ENCODE measurements at regions not wholly inside any gene's neighbourhood (a gene's known extent, or its start where the extent isn't known, plus 50 kb on each side); places are given as distances from the start of the nearest gene placed in this dataset.
"Not testable (repeated sequence)": the region's sequence is repeated elsewhere in the genome, so short reads cannot be mapped to it uniquely, and the experiment has no call there.

- no peaks in the 10 kb centered on the region for H3K36me3 Mint-ChIP-seq (ENCODE audit: low read depth)
- H3K27me3 Mint-ChIP-seq (ENCODE audit: low read depth): no peaks in the 10 kb centered on the region
- no peaks in the 10 kb centered on the region for H3K4me1 Mint-ChIP-seq
- H3K27ac Mint-ChIP-seq (ENCODE audit: unreplicated experiment): no peak overlapping the region
- TF ChIP-seq CTCF (conservative IDR thresholded peaks at IDR 0.05): no peak
- H3K4me3 Mint-ChIP-seq: no peak overlapping the region
- no peak for DNase-seq (ENCODE audit: low read depth, low spot score)
- no peaks in the 10 kb centered on the region for H3K9me3 Mint-ChIP-seq
Measured at GRCh38 chr2:225761396-225761795, 361.9 kb downstream of the NYAP2 start.

- DNase-seq (ENCODE audit: low read depth, low spot score): no peak
- Mint-ChIP-seq H3K27ac (ENCODE audit: unreplicated experiment) (no peak overlapping the region), H3K9me3 (no peaks in the 10 kb centered on the region), H3K4me1 (no peaks in the 10 kb centered on the region), H3K27me3 (ENCODE audit: low read depth) (no peaks in the 10 kb centered on the region), H3K36me3 (ENCODE audit: low read depth) (no peaks in the 10 kb centered on the region), H3K4me3 (no peak overlapping the region)
- TF ChIP-seq CTCF (conservative IDR thresholded peaks at IDR 0.05): no peak
Measured at GRCh38 chr2:225757248-225757647, 357.7 kb downstream of the NYAP2 start.

- no peak for TF ChIP-seq CTCF (conservative IDR thresholded peaks at IDR 0.05)
- H3K9me3 Mint-ChIP-seq: no peaks in the 10 kb centered on the region
- no peak overlapping the region for H3K4me3 Mint-ChIP-seq
- no peak overlapping the region for H3K27ac Mint-ChIP-seq (ENCODE audit: unreplicated experiment)
- no peaks in the 10 kb centered on the region for H3K36me3 Mint-ChIP-seq (ENCODE audit: low read depth)
- H3K4me1 Mint-ChIP-seq: no peaks in the 10 kb centered on the region
- DNase-seq (ENCODE audit: low read depth, low spot score): no peak
- H3K27me3 Mint-ChIP-seq (ENCODE audit: low read depth): no peaks in the 10 kb centered on the region
Measured at GRCh38 chr2:225756198-225756597, 356.7 kb downstream of the NYAP2 start.

- H3K27me3 Mint-ChIP-seq (ENCODE audit: low read depth): no peaks in the 10 kb centered on the region
- H3K4me1 Mint-ChIP-seq: no peaks in the 10 kb centered on the region
- no peak for TF ChIP-seq CTCF (conservative IDR thresholded peaks at IDR 0.05)
- no peak overlapping the region for H3K27ac Mint-ChIP-seq (ENCODE audit: unreplicated experiment)
- DNase-seq (ENCODE audit: low read depth, low spot score): no peak
- no peaks in the 10 kb centered on the region for H3K36me3 Mint-ChIP-seq (ENCODE audit: low read depth)
- H3K9me3 Mint-ChIP-seq: peaks cover 9% of the 10 kb centered on the region
- no peak overlapping the region for H3K4me3 Mint-ChIP-seq
Measured at GRCh38 chr2:225748609-225749008, 349.1 kb downstream of the NYAP2 start.

GRCh38 chr2:225743996-225744395, 344.5 kb downstream of the NYAP2 start:
- H3K4me3 Mint-ChIP-seq; H3K27ac Mint-ChIP-seq (ENCODE audit: unreplicated experiment); DNase-seq (ENCODE audit: low read depth, low spot score); H3K36me3 Mint-ChIP-seq (ENCODE audit: low read depth); H3K27me3 Mint-ChIP-seq (ENCODE audit: low read depth); H3K4me1 Mint-ChIP-seq: not testable (repeated sequence)
- peaks cover 13% of the 10 kb centered on the region for H3K9me3 Mint-ChIP-seq

GRCh38 chr2:225742487-225742886, 343.0 kb downstream of the NYAP2 start:
- TF ChIP-seq CTCF (conservative IDR thresholded peaks at IDR 0.05): no peak
- Mint-ChIP-seq H3K4me1 (no peaks in the 10 kb centered on the region), H3K27me3 (ENCODE audit: low read depth) (no peaks in the 10 kb centered on the region), H3K9me3 (peaks cover 13% of the 10 kb centered on the region), H3K36me3 (ENCODE audit: low read depth) (no peaks in the 10 kb centered on the region), H3K27ac (ENCODE audit: unreplicated experiment) (no peak overlapping the region), H3K4me3 (no peak overlapping the region)
- no peak for DNase-seq (ENCODE audit: low read depth, low spot score)
